Cerebellar nuclear complex (tissue), 1 donor: ENCODE measurements at regions not wholly inside any gene's neighbourhood (a gene's known extent, or its start where the extent isn't known, plus 50 kb on each side); places are given as distances from the start of the nearest gene placed in this dataset.
"Not testable (repeated sequence)": the region's sequence is repeated elsewhere in the genome, so short reads cannot be mapped to it uniquely, and the experiment has no call there.

Source experiments
- DNase-seq, 2 experiments: peaks; one replicate each; lab custom pipeline; 2025; lab: John Stamatoyannopoulos, UW

DNA sequence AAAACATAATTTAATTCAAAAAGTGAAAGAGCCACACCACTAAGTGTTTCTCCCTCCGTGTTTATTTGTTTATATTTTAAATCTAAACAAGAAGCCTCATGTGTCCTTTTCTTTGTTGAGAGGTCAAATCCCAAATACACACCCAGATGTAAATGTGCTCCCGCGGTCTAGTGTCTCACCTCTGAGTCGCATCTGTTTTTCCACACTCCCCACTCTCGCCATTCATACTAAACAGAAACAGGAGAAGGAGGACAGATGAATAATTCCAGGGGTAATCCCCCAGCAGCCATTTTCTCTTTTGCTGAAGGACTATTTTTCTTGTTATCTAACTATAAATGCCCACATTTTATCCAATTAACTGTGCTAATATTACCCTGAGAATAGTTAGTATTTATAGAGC lies 361.6 kb upstream of the RIOK2 start:
- no peak for DNase-seq

DNA sequence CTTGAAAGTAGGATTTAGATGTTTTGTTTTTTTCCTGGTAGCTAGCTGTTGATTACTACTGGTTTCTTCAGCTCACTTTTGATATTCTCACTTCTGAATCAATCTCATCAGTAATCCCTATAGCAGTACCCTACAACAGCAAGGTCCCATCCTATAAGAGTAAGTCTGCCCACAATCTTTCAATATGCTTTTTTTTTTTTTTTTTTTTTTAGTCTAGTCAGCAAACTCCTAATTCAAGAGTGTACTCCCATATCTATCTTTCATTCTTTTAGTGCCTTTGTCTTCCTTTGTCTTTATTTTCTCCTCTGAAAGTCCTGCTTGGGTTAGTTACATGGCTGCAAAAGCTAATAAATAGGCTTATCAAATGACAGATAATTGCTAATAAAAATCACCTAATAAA lies 362.4 kb upstream of the RIOK2 start:
- DNase-seq: no peak

- no peak for DNase-seq
These were observed 363.0 kb upstream of the RIOK2 start for GRCh38 chr5:97545886-97546535.

DNA sequence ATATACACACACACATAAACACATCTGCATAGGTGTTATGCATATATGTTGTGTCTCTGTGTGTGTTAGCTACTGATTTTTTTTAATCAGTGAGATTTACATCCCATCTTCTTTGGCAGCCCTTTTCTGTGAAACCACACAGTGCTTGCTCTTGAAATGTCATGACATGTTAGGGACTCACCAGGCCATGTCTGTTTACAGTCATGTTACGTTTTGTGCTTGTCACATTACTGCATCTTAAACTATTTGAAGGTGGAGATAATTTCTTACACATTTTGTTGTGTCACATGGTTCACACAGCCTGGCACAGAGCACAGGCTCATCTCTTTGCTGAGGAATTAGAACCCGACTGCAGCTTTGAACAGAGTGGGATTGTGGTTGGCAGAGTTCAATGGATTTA lies 364.4 kb upstream of the RIOK2 start:
- DNase-seq: no peak

DNA sequence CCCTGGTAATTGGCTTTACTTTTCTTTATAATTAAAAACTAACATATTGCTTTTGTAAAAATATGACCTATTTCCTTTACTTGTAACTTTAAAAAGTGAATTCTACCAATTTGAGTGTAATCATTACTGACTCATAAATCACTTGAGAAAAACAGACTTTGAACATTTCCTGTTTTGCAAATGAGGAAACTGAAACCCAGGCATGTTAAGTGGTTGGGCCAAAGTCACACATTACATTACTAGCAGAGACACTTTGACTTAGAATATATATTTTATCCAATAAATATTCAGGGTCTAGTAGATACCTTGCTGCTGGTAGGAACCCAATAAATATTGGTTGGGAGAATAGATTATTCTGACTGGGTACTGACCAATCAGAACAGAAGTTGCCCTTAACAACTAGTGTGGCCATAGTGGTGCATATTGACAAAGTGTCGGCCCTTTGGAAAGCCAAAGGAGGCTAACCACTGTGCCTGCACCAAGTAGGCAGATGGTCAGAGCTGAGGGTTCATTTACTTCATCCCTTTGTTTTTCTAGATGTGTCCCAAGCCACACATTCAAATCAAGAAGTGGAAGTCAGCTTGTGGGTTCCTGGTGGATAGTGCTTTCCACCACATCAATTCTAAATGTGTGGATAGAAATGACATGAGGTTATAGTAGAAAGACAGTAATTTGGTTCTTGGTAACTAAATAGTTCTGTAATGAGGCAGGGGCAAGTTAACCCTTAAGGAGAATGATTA lies 365.1 kb upstream of the RIOK2 start:
- DNase-seq: no peak

GRCh38 chr5:97548739-97549080 lies 365.7 kb upstream of the RIOK2 start:
- DNase-seq: no peak

DNA sequence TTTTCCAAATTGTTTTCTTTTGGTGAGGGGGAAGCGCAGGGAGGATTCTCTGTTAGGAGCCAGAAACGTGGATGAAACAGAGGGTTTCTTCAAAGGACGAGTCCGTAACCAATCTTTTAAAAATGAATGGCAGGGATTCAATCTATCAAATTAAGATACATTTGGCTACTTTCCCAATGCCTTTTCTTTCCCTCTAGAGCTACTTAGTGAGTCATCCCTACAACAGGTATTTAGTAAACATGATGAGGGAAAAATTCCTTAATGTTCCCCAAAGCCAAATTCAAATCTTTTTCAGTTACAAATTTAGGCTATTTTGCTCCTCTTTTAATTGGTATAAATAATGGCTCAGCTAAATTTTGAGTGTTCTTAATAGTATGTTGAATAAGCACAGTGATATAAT lies 366.4 kb upstream of the RIOK2 start:
- no peak for DNase-seq

GRCh38 chr5:97550164-97550563 lies 367.1 kb upstream of the RIOK2 start:
- no peak for DNase-seq

DNA sequence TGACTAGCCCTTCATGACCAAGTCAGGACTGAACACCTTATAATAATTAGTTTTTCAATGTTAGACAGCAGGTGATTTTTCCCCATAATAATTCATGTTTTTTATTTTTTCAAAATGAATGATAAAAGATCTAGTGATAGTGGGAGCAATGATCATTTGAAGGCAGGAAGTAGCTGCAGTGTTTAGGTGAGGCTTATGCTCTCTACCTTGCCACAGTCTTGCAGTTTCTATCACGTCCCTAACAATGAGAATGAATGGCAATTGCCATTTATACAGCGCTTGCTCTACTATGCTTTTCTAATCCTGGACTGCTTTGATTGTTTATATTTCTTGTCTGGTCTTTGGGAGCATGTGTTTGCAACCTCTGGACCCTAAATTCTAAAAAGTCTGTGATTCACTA lies 367.8 kb upstream of the RIOK2 start:
- DNase-seq: no peak

GRCh38 chr5:97553604-97554452 lies 370.8 kb upstream of the RIOK2 start:
- no peak for DNase-seq

DNA sequence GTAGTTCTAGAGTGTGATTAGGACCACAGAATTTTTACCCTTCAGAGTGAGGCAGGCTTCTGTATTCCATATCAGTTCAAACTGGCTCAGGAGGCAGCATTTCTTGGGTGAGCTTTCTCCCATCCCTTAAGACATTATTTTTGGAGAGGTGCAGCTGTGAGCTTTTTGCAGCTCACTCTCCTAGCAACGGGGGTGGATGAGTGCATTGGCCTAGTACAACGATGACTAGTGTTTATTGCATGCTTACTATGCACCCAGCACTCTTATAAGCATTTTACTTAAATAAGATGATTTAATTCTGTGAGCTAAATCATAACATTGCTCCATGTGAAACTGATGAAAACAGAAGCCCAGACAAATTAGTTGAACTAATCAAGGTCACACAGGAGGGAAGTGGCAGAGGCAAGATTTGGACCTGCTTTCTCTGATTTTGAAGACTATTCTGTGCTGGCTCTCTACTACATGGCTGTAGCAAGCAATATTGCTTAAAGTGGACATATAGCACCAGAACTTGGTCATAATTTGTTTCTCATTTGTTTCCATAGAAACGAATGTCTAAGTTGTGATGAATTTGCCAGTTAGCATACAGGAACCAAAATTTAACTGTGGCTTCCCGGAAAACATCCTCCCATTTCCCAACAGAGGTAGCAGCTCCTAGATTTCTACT lies 372.1 kb upstream of the RIOK2 start:
- DNase-seq: no peak

DNA sequence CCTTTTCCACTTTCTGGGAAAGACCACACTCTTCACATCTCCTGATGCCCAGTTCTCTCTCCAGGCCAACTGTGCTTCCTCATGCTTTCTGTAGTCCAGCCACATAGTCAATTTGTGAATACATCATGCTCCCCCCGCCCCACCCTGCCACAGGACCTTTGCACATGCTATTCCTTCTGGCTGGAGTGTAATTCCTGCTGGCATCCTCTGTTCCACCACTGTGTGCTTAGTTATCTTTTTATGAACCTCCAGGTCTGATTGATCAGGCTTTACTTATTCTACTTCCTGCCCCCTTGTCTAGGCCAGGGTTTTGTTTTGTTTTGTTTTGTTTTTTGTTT lies 372.6 kb upstream of the RIOK2 start:
- no peak for DNase-seq

- DNase-seq: no peak
These were observed 377.0 kb upstream of the RIOK2 start for GRCh38 chr5:97559827-97560598.

DNA sequence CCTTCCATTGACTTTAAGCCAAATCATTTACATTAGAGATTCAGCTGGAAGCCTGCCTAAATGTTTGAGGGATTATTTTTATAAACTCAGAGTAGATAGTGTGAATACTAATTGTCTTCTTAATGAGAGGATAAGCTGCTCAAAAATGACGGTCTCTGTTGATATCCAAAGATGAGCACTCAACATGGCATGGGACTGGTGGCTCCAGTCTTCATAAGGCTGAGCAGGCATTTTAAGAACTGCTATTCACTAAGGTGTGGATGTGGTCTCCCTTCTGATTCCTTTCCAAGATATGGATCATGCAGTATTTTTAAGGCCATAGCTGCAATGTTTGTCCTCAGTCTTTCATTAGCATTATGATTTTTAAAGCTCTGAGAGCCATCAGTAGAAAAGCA lies 377.5 kb upstream of the RIOK2 start:
- no peak for DNase-seq

GRCh38 chr5:97563050-97563657 lies 380.1 kb upstream of the RIOK2 start:
- DNase-seq: no peak

GRCh38 chr5:97568382-97568781 lies 385.3 kb upstream of the RIOK2 start:
- DNase-seq: no peak

DNA sequence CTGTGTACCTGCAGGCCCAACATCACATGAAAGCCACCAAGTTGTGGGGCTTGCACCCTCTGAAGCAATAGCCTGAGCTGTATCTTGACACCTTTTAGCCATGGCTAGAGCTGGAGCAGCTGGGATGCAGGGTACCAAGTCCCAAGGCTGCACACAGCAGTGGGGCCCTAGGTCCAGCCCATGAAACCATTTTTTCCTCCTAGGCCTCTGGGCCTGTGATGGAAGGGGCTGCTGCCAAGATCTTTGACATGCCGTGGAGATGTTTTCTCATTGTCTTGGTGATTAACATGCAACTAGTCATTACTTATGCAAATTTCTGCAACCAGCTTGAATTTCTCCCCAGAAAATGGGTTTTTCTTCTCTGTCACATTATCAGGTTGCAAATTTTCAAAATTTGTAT lies 387.2 kb upstream of the RIOK2 start:
- no peak for DNase-seq

DNA sequence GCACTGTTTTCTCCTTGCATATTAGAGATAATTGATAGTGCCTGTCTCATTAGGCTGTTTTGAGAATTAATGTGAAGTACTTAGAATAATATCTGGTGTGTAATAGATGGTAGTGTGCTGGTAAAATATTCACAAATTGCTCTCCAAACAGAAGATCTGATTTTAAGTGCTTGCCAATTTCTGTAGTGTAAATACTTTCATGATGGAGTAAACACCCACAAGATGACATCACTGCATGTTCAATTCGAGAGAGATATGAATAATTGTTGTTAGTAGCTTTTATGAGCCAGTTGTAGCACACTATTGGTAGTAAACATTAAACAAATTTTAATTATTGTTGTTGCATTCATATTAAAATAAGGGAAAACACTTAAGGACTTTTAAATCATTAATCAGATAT lies 392.3 kb upstream of the RIOK2 start:
- no peak for DNase-seq

DNA sequence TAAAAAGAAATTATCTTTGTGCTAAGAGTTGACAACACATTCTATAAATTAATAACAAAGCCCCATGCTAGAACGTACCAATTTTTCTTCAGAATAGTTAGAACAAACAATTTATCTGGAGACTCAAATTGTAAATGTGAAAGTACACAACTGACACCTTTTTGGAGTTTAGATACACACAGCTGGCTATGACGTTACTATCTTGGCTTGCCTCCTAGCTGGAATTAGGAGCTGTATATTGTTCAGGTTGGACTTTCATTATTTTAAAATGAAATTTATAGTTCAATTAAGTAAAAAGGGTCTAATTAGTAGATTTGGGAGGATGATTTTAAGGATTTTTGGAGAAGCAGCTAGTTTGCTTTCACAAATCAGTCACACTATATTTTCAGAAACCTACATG lies 393.9 kb upstream of the RIOK2 start:
- no peak for DNase-seq

- not testable (repeated sequence) for DNase-seq
These were observed 396.9 kb upstream of the RIOK2 start for GRCh38 chr5:97579977-97580376.

DNA sequence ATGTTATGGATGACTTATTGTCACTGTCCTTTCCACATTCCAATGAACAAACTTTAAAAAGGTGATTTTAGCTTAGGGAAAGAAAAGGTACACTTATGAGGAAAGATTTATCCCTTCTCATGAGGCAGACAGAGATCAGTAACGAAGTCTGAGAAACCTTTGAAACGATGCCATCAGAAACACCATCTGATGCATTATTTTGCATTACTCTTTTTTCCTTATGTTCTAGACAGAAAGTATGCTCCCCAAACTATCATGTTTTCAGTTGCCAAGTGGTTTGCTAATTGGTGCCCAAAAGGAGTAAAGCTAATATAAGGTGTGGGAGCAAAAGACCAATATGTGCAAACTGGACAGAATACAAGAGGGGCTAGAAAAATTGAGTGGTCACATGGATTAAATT lies 397.7 kb upstream of the RIOK2 start:
- no peak for DNase-seq

GRCh38 chr5:97591781-97592180 lies 408.7 kb upstream of the RIOK2 start:
- no peak for DNase-seq
